HL-60/S4 (cell line): ENCODE measurements at regions not wholly inside any gene's neighbourhood (a gene's known extent, or its start where the extent isn't known, plus 50 kb on each side); places are given as distances from the start of the nearest gene placed in this dataset.
"Not testable (repeated sequence)": the region's sequence is repeated elsewhere in the genome, so short reads cannot be mapped to it uniquely, and the experiment has no call there.

ENCODE experiments used
- in situ Hi-C: fragments of 300-500 bp; cut with MboI; formaldehyde crosslinking; loops from 2 replicates; pipeline ENCODE4 v1.14.3; 2022; ENCODE audit warnings: low sequenced_read_pairs

- in situ Hi-C loops = no loop called here
Measured at GRCh38 chr4:181820553-181820952, 422.6 kb upstream of the TENM3 start.

GRCh38 chr4:181821039-181822004 lies 421.9 kb upstream of the TENM3 start:
- in situ Hi-C loops = no loop called here

GRCh38 chr4:181822005-181822375 lies 421.2 kb upstream of the TENM3 start:
- in situ Hi-C loops = no loop called here

- in situ Hi-C loops = no loop called here
Measured at GRCh38 chr4:181823183-181823582, 420.0 kb upstream of the TENM3 start.

GRCh38 chr4:181823645-181824044 lies 419.6 kb upstream of the TENM3 start:
- in situ Hi-C loops = no loop called here

- in situ Hi-C loops = no loop called here
Measured at GRCh38 chr4:181825564-181825963, 417.6 kb upstream of the TENM3 start.

GRCh38 chr4:181827246-181827645 lies 416.0 kb upstream of the TENM3 start:
- in situ Hi-C loops = no loop called here

- in situ Hi-C loops = no loop called here
Measured at GRCh38 chr4:181830404-181831035, 412.7 kb upstream of the TENM3 start.

GRCh38 chr4:181834071-181834470 lies 409.1 kb upstream of the TENM3 start:
- in situ Hi-C loops = no loop called here

GRCh38 chr4:181835348-181835747 lies 407.9 kb upstream of the TENM3 start:
- in situ Hi-C loops = no loop called here

GRCh38 chr4:181838253-181838652 lies 404.9 kb upstream of the TENM3 start:
- in situ Hi-C loops = no loop called here

GRCh38 chr4:181843797-181844196 lies 399.4 kb upstream of the TENM3 start:
- in situ Hi-C loops = not testable (repeated sequence)

GRCh38 chr4:181845617-181846016 lies 397.6 kb upstream of the TENM3 start:
- in situ Hi-C loops = no loop called here

GRCh38 chr4:181846934-181847333 lies 396.3 kb upstream of the TENM3 start:
- in situ Hi-C loops = no loop called here

GRCh38 chr4:181848357-181848756 lies 394.8 kb upstream of the TENM3 start:
- in situ Hi-C loops = no loop called here

GRCh38 chr4:181849472-181849871 lies 393.7 kb upstream of the TENM3 start:
- in situ Hi-C loops = no loop called here

GRCh38 chr4:181853881-181854511 lies 389.2 kb upstream of the TENM3 start:
- in situ Hi-C loops = no loop called here

GRCh38 chr4:181855307-181855706 lies 387.9 kb upstream of the TENM3 start:
- in situ Hi-C loops = no loop called here

- in situ Hi-C loops = not testable (repeated sequence)
Measured at GRCh38 chr4:181857471-181857870, 385.7 kb upstream of the TENM3 start.

- in situ Hi-C loops = no loop called here
Measured at GRCh38 chr4:181858741-181859140, 384.5 kb upstream of the TENM3 start.

GRCh38 chr4:181859439-181859838 lies 383.8 kb upstream of the TENM3 start:
- in situ Hi-C loops = no loop called here

GRCh38 chr4:181860157-181860556 lies 383.0 kb upstream of the TENM3 start:
- in situ Hi-C loops = no loop called here
